PC-9 (cell line): ENCODE measurements at regions not wholly inside any gene's neighbourhood (a gene's known extent, or its start where the extent isn't known, plus 50 kb on each side); places are given as distances from the start of the nearest gene placed in this dataset.
A peak's percentile ranks its signal among the peaks of the same experiment; 100 is the strongest.

ENCODE experiments used
- BruUV-seq: library from RNA; stranded (reverse); fragments of 400-500 nt; replicated peaks from 2 replicates; lab custom pipeline; 2021; lab: Mats Ljungman, UMichigan
- CTCF ChIA-PET: fragments of 300-600 bp; sonication (Branson Sonifier 250); formaldehyde crosslinking; loops from one replicate; lab custom pipeline; 2022; ENCODE audit warnings: antibody characterized with exemption; lab: Charles Lee
- POLR2A ChIA-PET: fragments of 300-600 bp; sonication (Branson Sonifier 250); formaldehyde crosslinking; loops from one replicate; lab custom pipeline; 2022; ENCODE audit warnings: antibody characterized with exemption; ENCODE audit not compliant: unreplicated experiment; lab: Charles Lee
- DNase-seq, 2 experiments: peaks; one replicate each; pipeline versions ENCODE4 v3.0.0 to v3.0.0-alpha.2; 2015 to 2022; ENCODE audit warnings: mixed read lengths in 1 of 2
- H2AFZ ChIP-seq: fragments of 200-600 bp; sonication (generic); 2 replicates; pipeline ENCODE4 v1.8.1; 2017; ENCODE audit warnings: antibody characterized with exemption
- H3F3A ChIP-seq: fragments of 200-600 bp; sonication (generic); 2 replicates; pipeline ENCODE4 v1.8.1; 2017; ENCODE audit warnings: antibody characterized with exemption, mild to moderate bottlenecking, low read depth; ENCODE audit not compliant: insufficient read depth
- H3K27ac ChIP-seq: fragments of 200-600 bp; sonication (generic); 2 replicates; pipeline ENCODE4 v1.6.1; 2016; ENCODE audit warnings: mixed run types
- H3K27me3 ChIP-seq: fragments of 200-600 bp; sonication (generic); 2 replicates; pipeline ENCODE4 v1.6.1; 2016; ENCODE audit warnings: low read depth, mixed run types; ENCODE audit not compliant: insufficient read depth
- H3K36me3 ChIP-seq: fragments of 200-600 bp; sonication (generic); 2 replicates; pipeline ENCODE4 v1.6.1; 2016; ENCODE audit warnings: low read depth, mixed run types
- H3K4me1 ChIP-seq: fragments of 200-600 bp; sonication (generic); replicated peaks from 2 replicates; pipeline ENCODE4 v1.6.1; 2016; ENCODE audit warnings: mixed run types; ENCODE audit not compliant: insufficient read depth
- H3K4me2 ChIP-seq: fragments of 200-600 bp; sonication (generic); 2 replicates; pipeline ENCODE4 v1.6.1; 2017; ENCODE audit warnings: mixed run types
- H3K4me3 ChIP-seq: fragments of 200-600 bp; sonication (generic); 2 replicates; pipeline ENCODE4 v1.6.1; 2016; ENCODE audit warnings: mixed run types
- H3K79me2 ChIP-seq: fragments of 200-600 bp; sonication (generic); 2 replicates; pipeline ENCODE4 v1.6.1; 2017; ENCODE audit warnings: low read depth, mixed run types
- H3K9me2 ChIP-seq: fragments of 200-600 bp; sonication (generic); 2 replicates; pipeline ENCODE4 v1.8.1; 2017; ENCODE audit warnings: mild to moderate bottlenecking; ENCODE audit not compliant: insufficient read depth
- H3K9me3 ChIP-seq: fragments of 200-600 bp; sonication (generic); 2 replicates; pipeline ENCODE4 v1.8.1; 2016; ENCODE audit warnings: low read depth; ENCODE audit not compliant: insufficient read depth
- H4K20me1 ChIP-seq: fragments of 200-600 bp; sonication (generic); 2 replicates; pipeline ENCODE4 v1.8.1; 2017; ENCODE audit not compliant: insufficient read depth
- CTCF ChIP-seq: fragments of 200-600 bp; sonication (generic); conservative IDR thresholded peaks from 2 replicates; pipeline ENCODE4 v1.6.1; 2017; ENCODE audit warnings: mixed run types, antibody characterized with exemption, mild to moderate bottlenecking, moderate library complexity
- EZH2 ChIP-seq: fragments of 200-600 bp; sonication (generic); IDR thresholded peaks from 2 replicates; pipeline ENCODE4 v1.8.0; 2017; ENCODE audit warnings: antibody characterized with exemption, low read depth
- intact Hi-C: fragments of 100-400 bp; cut with micrococcal nuclease; formaldehyde crosslinking; loops from one replicate; pipeline ENCODE4 v1.10.0; 2022; ENCODE audit not compliant: unreplicated experiment

- no peak overlapping the region for H2AFZ ChIP-seq
- H3K9me3 ChIP-seq = peaks cover 9% of the 10 kb centered on the region; the same call in 1 of the 2 replicates
- H3K4me1 ChIP-seq = peaks cover 71% of the 10 kb centered on the region
- no peaks in the 10 kb centered on the region for H3K27me3 ChIP-seq
- H3F3A ChIP-seq = peaks cover 43% of the 10 kb centered on the region
- ChIA-PET POLR2A (no interaction called here), CTCF (no interaction called here)
- H3K79me2 ChIP-seq = no peaks in the 10 kb centered on the region
- no peaks in the 10 kb centered on the region for H3K36me3 ChIP-seq
- DNase-seq = no peak
- no peak overlapping the region for H3K4me3 ChIP-seq
- no TSS peak for BruUV-seq
- no peaks in the 10 kb centered on the region for H4K20me1 ChIP-seq
- H3K9me2 ChIP-seq = no peaks in the 10 kb centered on the region
- intact Hi-C loops = no loop called here
- no peak overlapping the region for H3K4me2 ChIP-seq
- H3K27ac ChIP-seq = no peak overlapping the region
- no peak for TF ChIP-seq CTCF
- no peak for TF ChIP-seq EZH2
Measured at GRCh38 chr17:62167076-62167475, 102.0 kb upstream of the MED13 start.

- Histone ChIP-seq H3K79me2 (no peaks in the 10 kb centered on the region), H3K9me2 (no peaks in the 10 kb centered on the region), H3K4me3 (0 out of 2 replicates have a peak overlapping the region, but pooled peaks have one; percentile 6), H4K20me1 (no peaks in the 10 kb centered on the region), H3K27me3 (no peaks in the 10 kb centered on the region), H2AFZ (no peak overlapping the region), H3K4me1 (peaks cover 53% of the 10 kb centered on the region), H3K27ac (peak overlapping the region; percentile 90), H3K9me3 (peaks cover 8% of the 10 kb centered on the region; the same call in 1 of the 2 replicates), H3K4me2 (peak overlapping the region; percentile 37), H3F3A (peaks cover 35% of the 10 kb centered on the region), H3K36me3 (no peaks in the 10 kb centered on the region)
- no TSS peak for BruUV-seq
- TF ChIP-seq CTCF = no peak
- no peak for TF ChIP-seq EZH2
- ChIA-PET CTCF (no interaction called here), POLR2A (interaction anchor here (0.6 kb wide), 1 partner anchor 41 kb away, joined by 16 read pairs; no protein-coding TSS in a partner anchor)
- peak in 1 of 2 experiments; percentile 92 for DNase-seq
- intact Hi-C loops = no loop called here
Measured at GRCh38 chr17:62164747-62165722, 100.0 kb upstream of the MED13 start.

GRCh38 chr17:62163847-62164246, 98.8 kb upstream of the MED13 start:
- Histone ChIP-seq H3K4me2 (peak overlapping the region; percentile 37), H3K4me1 (peaks cover 42% of the 10 kb centered on the region), H3F3A (peaks cover 33% of the 10 kb centered on the region), H3K36me3 (no peaks in the 10 kb centered on the region), H2AFZ (no peak overlapping the region), H3K27me3 (no peaks in the 10 kb centered on the region), H3K9me2 (no peaks in the 10 kb centered on the region), H3K9me3 (peaks cover 5% of the 10 kb centered on the region; the same call in 1 of the 2 replicates), H4K20me1 (no peaks in the 10 kb centered on the region), H3K79me2 (no peaks in the 10 kb centered on the region), H3K27ac (peak overlapping the region; percentile 90), H3K4me3 (no peak overlapping the region)
- DNase-seq = peak; percentile 67 to 93
- TF ChIP-seq CTCF = no peak
- no peak for TF ChIP-seq EZH2
- intact Hi-C loops = no loop called here
- CTCF ChIA-PET = no interaction called here
- BruUV-seq = no TSS peak
- POLR2A ChIA-PET = no interaction called here
